Gastrocnemius medialis (tissue), 4 donors: ENCODE measurements at regions not wholly inside any gene's neighbourhood (a gene's known extent, or its start where the extent isn't known, plus 50 kb on each side); places are given as distances from the start of the nearest gene placed in this dataset.

Source experiments
- POLR2A ChIP-seq, 2 donors: fragments of 450-650 bp; IDR thresholded peaks; one replicate each; pipeline ENCODE4 v1.6.1; 2017; ENCODE audit warnings: antibody characterized with exemption in 2 of 2, mild to moderate bottlenecking in 2 of 2, moderate library complexity in 2 of 2
- TF ChIP-seq, protein P1 (sequence below), 5 experiments: fragments of 450-650 bp in 3 of 5; fragments of 200-600 bp in 2 of 5; sonication (generic) in 2 of 5; IDR thresholded peaks in 4 of 5; conservative IDR thresholded peaks in 1 of 5; 1 replicate in 4 of 5; 2 replicates in 1 of 5; pipeline ENCODE4 v1.5.1; 2016 to 2019; ENCODE audit warnings: antibody characterized with exemption in 5 of 5, mild to moderate bottlenecking in 3 of 5, moderate library complexity in 3 of 5

DNA sequence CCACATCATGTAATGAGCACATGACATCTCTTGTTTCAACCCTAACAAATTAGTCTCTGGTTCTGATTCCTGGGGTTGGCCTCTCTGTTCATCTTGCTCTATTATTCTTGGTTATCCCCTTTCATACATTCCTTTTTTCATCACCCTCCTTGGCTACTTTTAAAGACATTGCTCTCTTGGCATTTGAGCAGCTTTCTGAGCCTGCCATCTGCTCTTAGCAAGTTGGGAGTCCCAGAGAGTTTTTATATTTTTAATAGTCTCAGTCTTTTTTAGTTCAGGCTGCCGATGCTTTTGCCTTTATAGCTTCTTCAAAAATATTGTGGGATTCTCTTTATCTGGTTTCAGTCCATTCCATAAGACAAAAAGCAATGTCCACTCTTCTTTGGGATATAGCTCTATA lies 1270.9 kb downstream of the ADGRL3 start:
- TF ChIP-seq, protein P1, sequence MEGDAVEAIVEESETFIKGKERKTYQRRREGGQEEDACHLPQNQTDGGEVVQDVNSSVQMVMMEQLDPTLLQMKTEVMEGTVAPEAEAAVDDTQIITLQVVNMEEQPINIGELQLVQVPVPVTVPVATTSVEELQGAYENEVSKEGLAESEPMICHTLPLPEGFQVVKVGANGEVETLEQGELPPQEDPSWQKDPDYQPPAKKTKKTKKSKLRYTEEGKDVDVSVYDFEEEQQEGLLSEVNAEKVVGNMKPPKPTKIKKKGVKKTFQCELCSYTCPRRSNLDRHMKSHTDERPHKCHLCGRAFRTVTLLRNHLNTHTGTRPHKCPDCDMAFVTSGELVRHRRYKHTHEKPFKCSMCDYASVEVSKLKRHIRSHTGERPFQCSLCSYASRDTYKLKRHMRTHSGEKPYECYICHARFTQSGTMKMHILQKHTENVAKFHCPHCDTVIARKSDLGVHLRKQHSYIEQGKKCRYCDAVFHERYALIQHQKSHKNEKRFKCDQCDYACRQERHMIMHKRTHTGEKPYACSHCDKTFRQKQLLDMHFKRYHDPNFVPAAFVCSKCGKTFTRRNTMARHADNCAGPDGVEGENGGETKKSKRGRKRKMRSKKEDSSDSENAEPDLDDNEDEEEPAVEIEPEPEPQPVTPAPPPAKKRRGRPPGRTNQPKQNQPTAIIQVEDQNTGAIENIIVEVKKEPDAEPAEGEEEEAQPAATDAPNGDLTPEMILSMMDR (IDR thresholded peaks at IDR 0.05 in 4 of 5, conservative IDR thresholded peaks at IDR 0.05 in 1 of 5) = no peak
- TF ChIP-seq POLR2A (IDR thresholded peaks at IDR 0.05) = no peak
